Putamen (tissue), 1 donor: ENCODE measurements at regions not wholly inside any gene's neighbourhood (a gene's known extent, or its start where the extent isn't known, plus 50 kb on each side); places are given as distances from the start of the nearest gene placed in this dataset.
"Not testable (repeated sequence)": the region's sequence is repeated elsewhere in the genome, so short reads cannot be mapped to it uniquely, and the experiment has no call there.

Experiments used
- DNase-seq: peaks from one replicate; pipeline ENCODE4 v3.0.0-alpha.2; 2016; ENCODE audit warnings: low spot score

GRCh38 chr3:159271799-159272512, 470.1 kb downstream of the MFSD1 start:
- DNase-seq: no peak

- DNase-seq: no peak
These were observed 471.2 kb downstream of the MFSD1 start for GRCh38 chr3:159273070-159273469.

DNA sequence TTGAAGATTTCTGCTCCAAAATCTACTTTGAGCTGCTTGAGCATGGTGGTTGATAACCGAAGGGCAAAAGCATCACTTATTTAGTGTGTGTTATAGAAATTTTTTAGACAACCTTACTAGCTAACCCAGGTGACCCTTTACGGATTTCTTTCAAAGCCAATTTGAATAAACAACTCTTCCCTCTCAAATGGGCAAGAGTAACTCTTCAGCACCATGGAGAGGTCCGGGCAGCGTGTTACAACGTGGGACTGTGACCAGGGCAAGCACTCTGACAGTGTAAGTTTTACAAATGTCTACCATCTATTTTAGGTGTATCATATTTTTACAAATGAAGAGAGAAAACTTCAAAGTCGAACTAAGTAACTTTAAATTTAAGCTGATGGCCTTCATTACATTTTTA, 471.8 kb downstream of the MFSD1 start:
- DNase-seq: no peak

DNA sequence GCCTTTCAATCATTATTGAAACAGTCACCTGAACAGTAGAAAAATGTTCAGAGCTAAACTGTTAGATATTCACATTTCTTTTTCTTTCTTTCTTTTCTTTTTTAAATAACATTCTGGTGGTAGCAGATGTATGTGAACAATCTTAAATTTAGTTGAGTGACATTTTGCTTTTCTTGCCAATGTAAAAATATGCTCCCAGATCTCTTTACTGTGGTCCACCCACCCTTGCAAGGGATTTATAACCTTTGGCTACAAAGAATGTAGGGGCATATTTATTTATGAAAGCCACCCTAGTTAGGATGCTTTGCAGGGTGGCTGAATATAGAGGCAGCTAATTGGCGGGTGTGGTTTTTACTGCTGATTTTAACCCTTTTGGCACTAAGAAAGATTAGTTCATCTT, 473.9 kb downstream of the MFSD1 start:
- no peak for DNase-seq

DNA sequence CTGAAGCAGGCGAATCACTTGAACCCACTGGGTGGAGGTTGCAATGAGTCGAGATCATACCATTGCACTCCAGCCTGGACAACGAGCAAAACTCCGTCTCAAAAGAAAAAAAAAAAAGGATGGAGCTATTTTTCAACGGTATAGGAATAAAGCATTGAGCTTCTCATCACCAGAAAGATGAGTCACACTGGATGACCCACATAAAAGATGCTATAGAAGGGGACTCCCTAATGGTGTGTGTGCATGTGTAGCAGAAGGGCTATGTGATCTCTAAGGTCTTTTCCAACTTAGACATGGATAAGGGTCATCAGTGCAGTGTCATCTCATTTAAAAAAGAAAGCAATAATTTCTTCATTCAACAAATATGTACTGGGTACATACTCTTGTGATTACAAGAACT, 476.0 kb downstream of the MFSD1 start:
- DNase-seq: no peak

DNA sequence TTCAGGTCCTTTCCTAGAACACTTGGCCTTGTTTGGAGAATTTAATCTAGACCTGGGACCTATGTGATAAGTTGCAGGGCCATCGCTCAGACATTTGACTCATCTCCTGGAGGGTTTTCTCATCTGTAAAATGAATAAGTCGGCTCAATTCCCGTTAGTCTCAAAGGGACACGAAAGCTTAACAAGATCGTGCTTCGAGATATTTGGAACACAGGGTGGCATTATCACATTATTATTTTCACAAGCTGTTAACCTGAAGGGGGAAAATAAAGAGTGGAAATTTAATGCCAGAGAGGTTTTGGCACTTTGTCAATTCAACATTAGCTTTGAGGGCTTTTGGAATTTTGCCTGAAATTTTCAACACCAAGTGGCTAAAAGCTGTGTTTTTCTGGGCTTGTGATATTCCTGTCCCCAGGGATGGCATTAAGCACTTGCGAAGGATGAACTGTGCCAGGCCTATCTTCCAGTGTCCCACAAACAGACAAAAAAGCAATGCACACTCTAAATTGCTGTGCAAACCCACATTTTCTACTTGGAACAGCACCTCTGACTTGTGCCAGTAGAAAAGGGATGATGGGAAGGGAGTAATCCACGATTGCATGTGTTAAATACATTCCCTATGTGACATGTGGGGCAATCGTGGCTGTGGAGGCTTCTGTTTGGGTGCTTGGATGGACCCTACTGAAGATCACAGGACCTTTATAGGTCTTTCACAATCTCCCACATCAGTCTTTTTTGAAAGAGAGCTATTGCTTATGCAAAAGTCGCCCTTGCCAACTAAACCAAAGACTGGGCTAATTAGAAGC, 478.7 kb downstream of the MFSD1 start:
- DNase-seq: no peak

- no peak for DNase-seq
These were observed 491.6 kb downstream of the MFSD1 start for GRCh38 chr3:159293493-159293892.

GRCh38 chr3:159301961-159302360, 500.1 kb downstream of the MFSD1 start:
- DNase-seq: no peak

GRCh38 chr3:159305017-159305416, 503.2 kb downstream of the MFSD1 start:
- DNase-seq: no peak

DNA sequence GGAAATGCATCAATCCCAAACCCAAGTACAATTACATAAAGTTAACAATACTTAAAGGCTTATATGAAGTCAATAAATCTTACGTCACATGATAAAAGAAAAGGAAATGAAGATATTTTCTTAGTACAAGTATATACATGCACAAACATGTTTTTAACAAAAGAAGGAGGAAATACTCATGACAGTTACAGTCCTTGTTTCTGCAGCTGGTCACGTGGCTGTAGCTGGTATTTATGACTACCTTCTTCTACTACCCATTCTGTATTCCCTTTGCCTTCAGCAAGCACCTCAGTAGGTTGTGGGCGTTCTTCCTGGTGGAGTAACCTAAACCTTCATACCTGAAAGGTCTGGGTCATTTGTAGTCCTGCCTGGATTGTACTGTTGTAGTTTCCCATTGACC, 514.9 kb downstream of the MFSD1 start:
- not testable (repeated sequence) for DNase-seq

DNA sequence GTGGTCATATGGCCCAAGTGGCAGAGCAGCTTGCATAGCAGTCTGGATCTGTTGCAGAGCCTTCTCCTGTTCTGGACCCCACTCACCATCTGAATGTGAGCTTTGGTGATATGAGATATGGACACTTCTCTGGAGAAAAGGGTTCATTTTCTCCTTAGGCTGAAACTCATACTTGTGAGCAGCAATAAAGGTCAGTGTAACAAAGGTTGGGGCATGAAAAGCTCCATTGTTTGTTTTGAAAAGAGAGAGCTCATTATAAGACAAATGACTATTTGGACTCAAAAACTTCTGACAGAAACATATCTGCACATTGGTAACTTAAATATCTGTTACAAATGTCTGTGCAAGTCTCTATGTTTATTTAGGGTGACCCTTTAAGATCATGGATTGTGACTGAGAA, 517.3 kb downstream of the MFSD1 start:
- DNase-seq: no peak

DNA sequence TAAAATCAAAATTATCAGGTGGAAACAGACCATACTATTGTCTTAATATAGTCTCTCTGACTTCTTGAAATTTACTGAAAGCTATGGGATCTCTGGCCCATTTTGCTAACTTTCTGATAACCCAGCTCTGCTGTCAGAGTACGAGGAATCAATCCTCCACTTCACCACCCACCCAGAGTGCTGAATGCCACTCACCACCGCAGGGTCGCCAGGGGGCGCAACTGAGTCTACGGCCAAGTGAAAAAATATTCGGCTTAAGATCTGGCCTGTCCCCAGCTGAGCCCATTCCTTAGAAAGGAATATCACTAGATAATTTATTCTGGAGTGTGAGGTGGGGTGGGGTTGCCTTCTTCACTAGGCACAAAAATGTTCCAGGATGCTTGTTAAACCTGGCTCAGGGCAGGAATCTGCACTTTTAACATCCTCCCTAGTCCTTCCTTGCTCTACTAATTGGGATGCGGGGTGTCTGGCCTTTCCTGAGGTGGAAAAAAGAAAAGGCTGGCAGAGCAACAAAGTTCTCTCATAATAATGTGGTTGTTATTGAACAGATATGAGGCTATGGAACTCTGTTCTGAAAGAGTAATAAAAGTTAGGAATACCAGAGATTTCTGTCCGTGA, 520.6 kb downstream of the MFSD1 start:
- no peak for DNase-seq

GRCh38 chr3:159323848-159324247, 522.0 kb downstream of the MFSD1 start:
- no peak for DNase-seq

DNA sequence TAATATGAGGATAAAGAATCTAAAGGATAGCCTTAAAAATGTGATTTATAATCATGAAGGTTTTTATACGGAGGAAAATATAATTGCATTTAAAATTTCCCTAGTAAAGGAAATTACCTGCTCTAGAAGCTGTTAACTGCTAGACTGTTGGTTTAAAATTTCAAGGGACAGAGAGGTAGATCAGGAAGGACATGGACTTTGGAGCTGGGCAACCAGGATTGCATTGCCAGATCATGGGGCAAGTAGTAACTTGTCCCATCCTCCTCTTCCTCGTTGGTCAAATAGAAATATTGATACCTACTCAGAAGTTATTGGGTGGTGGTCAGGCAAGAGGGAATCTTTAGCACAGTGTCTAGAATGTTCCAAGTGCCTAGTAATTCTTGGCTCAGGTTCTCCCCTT, 525.1 kb downstream of the MFSD1 start:
- DNase-seq: no peak

- no peak for DNase-seq
These were observed 530.8 kb downstream of the MFSD1 start for GRCh38 chr3:159332535-159333099.

DNA sequence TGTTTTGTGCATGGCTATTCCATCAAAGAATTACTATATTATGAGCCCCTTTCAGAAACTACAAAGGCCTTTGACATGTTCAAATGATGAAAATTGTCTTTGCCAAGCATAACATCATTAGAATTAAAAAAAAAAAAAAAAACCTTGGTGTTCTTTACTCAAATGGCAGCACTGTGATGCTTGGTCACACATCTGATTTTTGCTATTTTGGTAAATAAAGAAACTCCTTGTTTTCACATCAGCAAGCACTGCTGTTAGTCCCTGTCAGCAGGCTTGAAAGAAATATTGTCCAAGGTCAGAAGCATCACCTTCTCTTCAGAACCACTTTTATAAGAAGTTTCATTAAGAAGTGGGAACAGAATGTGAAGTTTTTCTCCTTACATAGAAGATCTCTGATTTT, 537.3 kb downstream of the MFSD1 start:
- DNase-seq: no peak

- no peak for DNase-seq
These were observed 539.1 kb downstream of the MFSD1 start for GRCh38 chr3:159340877-159341500.

- DNase-seq: no peak
These were observed 544.5 kb downstream of the MFSD1 start for GRCh38 chr3:159346271-159346903.

DNA sequence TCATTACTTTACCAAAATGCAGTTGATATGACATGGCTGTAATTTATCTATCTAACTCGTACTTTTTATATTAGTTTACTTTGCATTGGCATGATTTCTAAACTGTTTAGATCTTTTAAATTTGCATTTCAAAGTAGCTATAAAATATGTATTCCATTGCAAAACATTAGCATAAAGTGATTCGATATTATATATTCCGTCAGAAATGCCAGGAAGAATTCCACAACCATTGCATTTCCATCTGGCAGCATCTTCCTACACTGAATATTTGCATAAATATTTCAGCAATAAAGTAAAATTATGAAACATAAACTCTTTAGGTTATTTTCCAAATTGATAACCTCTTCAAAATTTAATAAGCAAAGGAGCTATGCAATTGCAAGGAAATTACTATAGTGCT, 546.6 kb downstream of the MFSD1 start:
- no peak for DNase-seq

- peak; percentile 64 for DNase-seq
These were observed 554.8 kb downstream of the MFSD1 start for GRCh38 chr3:159356606-159357005.

GRCh38 chr3:159364511-159364910, 562.7 kb downstream of the MFSD1 start:
- DNase-seq: no peak

GRCh38 chr3:159366476-159366875, 564.6 kb downstream of the MFSD1 start:
- no peak for DNase-seq
